Lung (tissue), 11 donors: ENCODE measurements at regions not wholly inside any gene's neighbourhood (a gene's known extent, or its start where the extent isn't known, plus 50 kb on each side); places are given as distances from the start of the nearest gene placed in this dataset.

Experiments
- ATAC-seq: fragments of 200-7000 bp; cut with Tn5 transposase; one replicate; pipeline ENCODE4 v1.9.1; 2020; ENCODE audit warnings: moderate number of reproducible peaks; ENCODE audit not compliant: insufficient read depth, low FRiP score
- DNase-seq, 3 donors: peaks; one replicate each; pipeline ENCODE4 v3.0.0-alpha.2; 2013 to 2017
- H3K27ac ChIP-seq, 2 donors: one replicate each; pipeline ENCODE4 v1.5.1; 2013; ENCODE audit warnings: mild to moderate bottlenecking in 2 of 2, moderate library complexity in 2 of 2, control low read depth in 1 of 2, inconsistent platforms in 1 of 2, low read depth in 1 of 2, low read length in 1 of 2
- H3K27me3 ChIP-seq, 3 donors: one replicate each; pipeline ENCODE4 v1.5.1; 2013; ENCODE audit warnings: low read length in 2 of 3; ENCODE audit not compliant: control insufficient read depth in 3 of 3, insufficient read depth in 3 of 3
- H3K36me3 ChIP-seq, 4 donors: one replicate each; pipeline ENCODE4 v1.5.1; 2013; ENCODE audit warnings: low read length in 4 of 4, mild to moderate bottlenecking in 1 of 4, moderate library complexity in 1 of 4; ENCODE audit not compliant: control insufficient read depth in 4 of 4, insufficient read depth in 4 of 4
- H3K4me1 ChIP-seq, 5 donors: one replicate each; pipeline ENCODE4 v1.5.1; 2013; ENCODE audit warnings: low read length in 5 of 5, mild to moderate bottlenecking in 2 of 5, moderate library complexity in 1 of 5; ENCODE audit not compliant: control insufficient read depth in 5 of 5, insufficient read depth in 5 of 5
- H3K4me3 ChIP-seq: one replicate; pipeline ENCODE4 v1.5.1; 2013; ENCODE audit warnings: mild to moderate bottlenecking, control low read depth, moderate library complexity
- H3K9ac ChIP-seq, 2 donors: one replicate each; pipeline ENCODE4 v1.5.1; 2013; ENCODE audit warnings: low read length in 2 of 2, control low read depth in 1 of 2; ENCODE audit not compliant: insufficient read depth in 1 of 2
- H3K9me3 ChIP-seq, 4 donors: one replicate each; pipeline ENCODE4 v1.5.1; 2013; ENCODE audit warnings: low read length in 3 of 4, mild to moderate bottlenecking in 1 of 4, moderate library complexity in 1 of 4; ENCODE audit not compliant: control insufficient read depth in 4 of 4, insufficient read depth in 3 of 4
- WGBS, 2 donors: extraction: QIAGEN DNeasy Blood & Tissue Kit; methylation state at CpG; one replicate each; pipeline ENCODE4 v1.1.7; 2013; 5-methylcytosine and 5-hydroxymethylcytosine counted together
- TF ChIP-seq, protein P1 (sequence below): IDR thresholded peaks from 2 replicates; pipeline ENCODE4 v1.5.1; 2012; ENCODE audit warnings: mild to moderate bottlenecking; ENCODE audit errors: control extremely low read depth, extremely low read depth
- donor health status: control.
- donor health status: control.
- donor health status: Bipolar disorder and iron deficiency.
- donor health status: healthy.
- donor health status: DM: yes; HTN: yes; CAD: no.

DNA sequence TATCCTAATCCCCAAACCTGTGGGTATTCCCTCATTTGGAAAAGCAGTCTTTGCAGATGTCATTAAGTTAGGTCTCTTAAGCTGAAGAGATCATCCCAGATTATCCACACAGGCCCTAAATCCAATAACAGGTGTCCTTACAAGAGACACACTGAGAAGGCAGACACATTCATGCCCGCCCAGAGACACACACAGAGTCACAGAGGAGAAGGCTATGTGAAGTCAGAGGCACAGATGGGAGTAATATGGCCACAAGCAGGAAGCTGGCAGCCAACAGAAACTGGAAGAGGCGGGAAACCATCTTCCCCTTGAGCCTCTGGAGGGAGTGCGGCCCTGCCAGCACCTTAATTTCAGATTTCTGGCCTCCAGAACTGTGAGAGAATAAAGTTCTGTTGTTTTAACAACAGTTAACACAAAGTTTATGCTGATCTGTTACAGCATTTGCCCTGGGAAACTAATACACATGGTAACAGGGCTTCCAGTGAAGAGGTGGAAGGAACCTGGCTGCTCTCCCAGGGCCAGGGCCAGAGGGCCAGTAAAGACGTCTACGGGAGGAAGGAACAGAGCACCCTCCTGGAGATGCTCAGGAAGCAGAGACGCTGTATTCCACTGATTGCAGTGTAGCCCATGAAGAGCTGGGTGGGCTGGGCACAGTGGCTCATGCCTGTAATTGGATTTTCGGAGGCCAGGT is 217.5 kb downstream of the GLI2 start:
- no peak for DNase-seq
- WGBS, 2 donors, result 76 to 78% methylated on average over 7 of the region's 7 CpGs
- Histone ChIP-seq H3K27me3 (no peaks in the 10 kb centered on the region), H3K4me3 (no peak overlapping the region), H3K36me3 (peaks cover 0 to 33% (median 13%) of the 10 kb centered on the region in 4 donors), H3K9ac (no peak overlapping the region), H3K9me3 (no peaks in the 10 kb centered on the region), H3K4me1 (peaks cover 0 to 8% (median 0%) of the 10 kb centered on the region in 5 donors), H3K27ac (no peak overlapping the region)
- ATAC-seq, result no peak
- TF ChIP-seq, protein P1, sequence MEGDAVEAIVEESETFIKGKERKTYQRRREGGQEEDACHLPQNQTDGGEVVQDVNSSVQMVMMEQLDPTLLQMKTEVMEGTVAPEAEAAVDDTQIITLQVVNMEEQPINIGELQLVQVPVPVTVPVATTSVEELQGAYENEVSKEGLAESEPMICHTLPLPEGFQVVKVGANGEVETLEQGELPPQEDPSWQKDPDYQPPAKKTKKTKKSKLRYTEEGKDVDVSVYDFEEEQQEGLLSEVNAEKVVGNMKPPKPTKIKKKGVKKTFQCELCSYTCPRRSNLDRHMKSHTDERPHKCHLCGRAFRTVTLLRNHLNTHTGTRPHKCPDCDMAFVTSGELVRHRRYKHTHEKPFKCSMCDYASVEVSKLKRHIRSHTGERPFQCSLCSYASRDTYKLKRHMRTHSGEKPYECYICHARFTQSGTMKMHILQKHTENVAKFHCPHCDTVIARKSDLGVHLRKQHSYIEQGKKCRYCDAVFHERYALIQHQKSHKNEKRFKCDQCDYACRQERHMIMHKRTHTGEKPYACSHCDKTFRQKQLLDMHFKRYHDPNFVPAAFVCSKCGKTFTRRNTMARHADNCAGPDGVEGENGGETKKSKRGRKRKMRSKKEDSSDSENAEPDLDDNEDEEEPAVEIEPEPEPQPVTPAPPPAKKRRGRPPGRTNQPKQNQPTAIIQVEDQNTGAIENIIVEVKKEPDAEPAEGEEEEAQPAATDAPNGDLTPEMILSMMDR, result no peak

DNA sequence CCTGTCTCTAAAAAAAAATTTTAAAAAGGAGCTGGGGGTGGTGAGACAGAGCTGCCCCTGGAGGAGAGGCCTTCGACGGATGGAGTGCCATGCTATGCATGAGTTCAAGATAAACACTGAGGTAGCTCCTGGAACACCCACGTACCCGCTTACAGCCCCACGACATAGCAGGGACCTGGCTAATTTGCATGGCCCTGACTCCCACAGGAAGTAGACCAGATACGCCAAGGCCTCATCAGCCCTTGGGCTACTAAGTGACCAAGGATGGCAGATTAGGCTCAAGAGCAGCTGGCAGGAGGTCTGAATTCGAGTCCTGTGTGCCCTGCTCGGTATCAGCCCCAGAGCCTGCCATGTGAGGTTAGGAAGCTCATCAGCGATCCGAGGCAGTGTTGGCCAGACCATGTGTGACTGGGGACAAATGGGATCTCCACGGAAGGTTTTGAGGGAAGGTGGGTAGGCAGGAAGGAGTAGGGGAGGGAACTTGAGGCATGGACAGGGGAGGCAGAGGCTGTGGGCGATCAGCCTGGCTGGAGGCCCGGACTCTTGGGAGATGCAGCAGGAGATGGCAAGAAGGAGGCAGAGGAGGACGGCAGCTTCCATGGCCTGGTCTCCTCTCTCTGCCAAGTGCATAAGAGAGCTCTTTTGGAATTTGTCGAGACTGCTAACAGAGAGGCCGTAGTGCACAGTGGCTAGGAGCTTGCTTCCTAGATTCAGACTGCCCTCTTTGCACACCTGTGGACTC is 218.3 kb downstream of the GLI2 start:
- H3K27ac ChIP-seq, result no peak overlapping the region
- DNase-seq (no peak), ATAC-seq (no peak)
- TF ChIP-seq, protein P1, result no peak
- H3K9ac ChIP-seq, result no peak overlapping the region
- H3K4me1 ChIP-seq, result peaks cover 0 to 8% (median 0%) of the 10 kb centered on the region in 5 donors
- H3K4me3 ChIP-seq, result no peak overlapping the region
- peaks cover 0 to 36% (median 14%) of the 10 kb centered on the region in 4 donors for H3K36me3 ChIP-seq
- no peaks in the 10 kb centered on the region for H3K27me3 ChIP-seq
- 90 to 92% methylated on average over 16 of the region's 16 CpGs for WGBS, 2 donors
- H3K9me3 ChIP-seq, result no peaks in the 10 kb centered on the region

DNA sequence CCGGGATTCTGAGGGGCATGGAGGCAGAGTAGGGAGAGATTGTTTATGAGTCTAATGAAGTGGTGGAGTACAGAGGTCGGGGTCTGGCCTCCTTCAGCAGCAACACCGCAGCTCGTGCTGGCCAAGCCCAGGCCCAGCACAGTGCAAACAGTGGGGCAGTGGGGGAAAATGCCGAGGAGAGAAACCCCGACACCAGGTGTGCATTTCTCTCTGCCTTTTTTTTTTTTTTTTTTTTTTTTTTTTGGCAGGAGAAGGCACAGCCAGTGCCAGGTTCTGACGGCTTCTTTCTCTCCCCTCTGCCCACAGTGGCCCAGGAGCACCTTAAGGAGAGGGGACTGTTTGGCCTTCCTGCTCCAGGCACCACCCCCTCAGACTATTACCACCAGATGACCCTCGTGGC is 219.3 kb downstream of the GLI2 start:
- WGBS, 2 donors, result 80 to 89% methylated on average over 8 of the region's 8 CpGs
- ATAC-seq, result no peak
- TF ChIP-seq, protein P1, result no peak

More for the DNA sequence above, 219.3 kb downstream of the GLI2 start:
- no peak overlapping the region for H3K4me3 ChIP-seq
- no peaks in the 10 kb centered on the region for H3K27me3 ChIP-seq
- no peaks in the 10 kb centered on the region for H3K9me3 ChIP-seq
- DNase-seq, result no peak
- no peak overlapping the region for H3K9ac ChIP-seq
- peaks cover 0 to 36% (median 14%) of the 10 kb centered on the region in 4 donors for H3K36me3 ChIP-seq
- no peak overlapping the region for H3K27ac ChIP-seq
- H3K4me1 ChIP-seq, result peaks cover 0 to 8% (median 0%) of the 10 kb centered on the region in 5 donors
